Renal cortex interstitium (tissue), 11 donors: ENCODE measurements at regions not wholly inside any gene's neighbourhood (a gene's known extent, or its start where the extent isn't known, plus 50 kb on each side); places are given as distances from the start of the nearest gene placed in this dataset.

Experiments used
- DNase-seq, 11 donors: peaks; one replicate each; pipeline ENCODE4 v3.0.0-alpha.2; 2013; ENCODE audit warnings: low read depth in 9 of 11, low spot score in 4 of 11; ENCODE audit errors: extremely low read depth in 1 of 11

DNA sequence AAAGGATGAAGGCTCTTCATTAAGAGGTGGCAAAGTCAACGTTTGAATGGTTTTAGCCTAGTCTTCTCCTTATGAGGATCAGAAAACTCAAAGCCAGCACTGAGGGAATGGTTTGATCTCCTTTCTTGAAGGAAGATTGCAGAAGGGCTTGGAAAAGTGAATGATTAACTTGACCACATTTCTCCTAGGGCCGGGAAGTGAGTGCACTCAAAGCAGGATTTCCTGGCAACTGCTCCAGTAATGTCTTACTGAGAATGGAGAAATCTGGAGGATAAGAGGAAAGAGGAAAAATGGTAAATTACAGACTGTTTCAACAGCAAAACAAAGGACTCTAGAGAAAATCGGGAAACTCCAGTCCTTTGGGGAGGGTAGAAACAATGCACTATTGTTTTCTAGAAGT is 189.0 kb upstream of the FOXA2 start:
- no peak for DNase-seq

DNA sequence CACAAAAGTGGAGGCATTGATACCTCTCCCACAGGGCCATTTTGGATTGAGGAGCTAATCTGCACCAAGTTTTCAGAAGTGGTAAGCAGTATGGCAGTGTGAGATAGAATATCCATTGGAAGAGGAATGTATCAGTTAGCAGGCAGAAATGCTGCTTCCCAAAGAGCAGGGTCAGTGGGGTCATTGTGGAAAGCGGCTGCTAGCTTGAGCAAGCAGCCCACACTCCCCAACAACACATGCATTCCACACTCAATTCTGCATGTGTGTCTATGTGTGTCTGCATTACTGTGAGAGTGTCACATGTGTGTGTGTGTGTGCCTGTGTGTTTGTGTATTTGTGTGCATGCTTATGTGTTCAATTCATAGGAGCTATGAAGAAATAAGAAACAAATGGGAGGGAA is 190.9 kb upstream of the FOXA2 start:
- no peak for DNase-seq

DNA sequence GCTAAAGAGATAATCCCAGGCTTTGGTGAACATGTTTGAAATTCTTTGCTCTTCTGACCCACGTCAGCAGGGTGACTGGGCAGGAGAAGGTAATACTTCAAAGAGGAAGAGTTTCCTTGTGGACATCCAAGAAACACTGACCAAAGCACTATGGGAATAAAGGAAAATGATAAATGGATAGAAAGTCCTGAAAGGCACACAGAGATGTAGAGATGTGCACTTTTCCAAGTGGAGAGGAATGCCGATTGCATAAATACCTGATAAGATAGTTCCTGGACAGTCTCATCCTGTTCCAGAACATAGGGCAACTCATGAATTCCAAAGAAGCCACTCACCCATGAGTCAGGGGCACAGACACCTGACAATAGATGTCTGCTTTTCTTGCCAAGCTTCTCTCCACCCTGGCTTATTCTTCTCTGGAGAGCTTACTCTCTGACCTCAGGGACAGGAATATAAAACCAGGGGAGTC is 191.3 kb upstream of the FOXA2 start:
- DNase-seq: no peak

DNA sequence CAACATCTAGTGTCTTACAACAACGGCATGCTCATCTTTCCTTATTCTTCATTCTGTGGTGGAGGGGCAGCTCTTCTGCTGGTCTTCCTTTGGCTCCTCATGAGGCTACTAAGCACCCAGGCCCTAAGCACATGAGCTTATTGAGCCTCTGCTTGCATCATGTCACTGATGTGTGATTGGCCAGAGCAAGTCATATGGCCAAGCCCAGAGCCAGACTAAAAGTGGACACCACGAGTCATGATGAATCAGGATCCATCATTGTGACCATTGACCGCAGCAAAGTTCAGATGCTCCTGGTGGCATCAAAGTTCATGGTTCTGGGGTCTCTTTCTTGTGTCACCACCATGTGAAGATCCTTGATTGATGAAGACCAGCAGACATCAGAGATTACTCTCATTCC is 192.0 kb upstream of the FOXA2 start:
- DNase-seq: no peak

DNA sequence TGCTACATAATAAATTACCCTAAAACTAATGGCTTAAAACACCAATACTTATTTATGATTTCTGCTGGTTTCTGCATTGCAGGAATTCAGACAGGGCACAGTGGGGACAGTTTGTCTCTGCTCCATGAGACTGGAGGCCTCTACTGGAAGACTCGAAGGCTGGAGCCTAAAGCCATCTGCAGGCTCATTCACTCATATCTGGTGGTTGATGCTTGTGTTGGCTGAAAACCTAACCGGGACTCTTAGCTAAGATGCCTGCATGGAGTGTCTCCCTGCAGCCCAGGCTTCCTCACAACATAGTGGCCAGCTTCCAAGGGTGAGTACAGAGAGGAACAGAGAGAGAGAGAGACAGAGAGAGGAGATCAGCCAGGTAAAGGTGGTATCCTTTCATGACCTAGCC is 195.5 kb upstream of the FOXA2 start:
- no peak for DNase-seq

DNA sequence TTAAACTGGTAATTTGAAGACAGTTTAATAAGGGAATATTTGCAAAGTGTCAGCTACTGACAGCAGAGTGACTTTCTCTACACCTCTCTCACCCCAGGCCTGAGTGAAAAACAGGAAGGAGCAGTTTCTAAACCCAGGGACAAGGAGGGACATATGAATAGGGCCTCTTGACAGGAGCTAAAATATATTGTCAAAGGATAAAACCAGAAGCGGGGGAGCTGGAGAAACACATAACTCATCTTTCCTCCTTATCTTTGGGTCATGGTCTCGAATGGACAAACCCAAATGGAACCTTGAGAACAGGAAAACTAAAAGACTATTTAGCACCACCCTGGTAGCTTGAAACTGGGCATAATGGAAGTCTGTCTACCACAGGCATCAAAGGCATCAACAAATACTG is 197.5 kb upstream of the FOXA2 start:
- DNase-seq: no peak

DNA sequence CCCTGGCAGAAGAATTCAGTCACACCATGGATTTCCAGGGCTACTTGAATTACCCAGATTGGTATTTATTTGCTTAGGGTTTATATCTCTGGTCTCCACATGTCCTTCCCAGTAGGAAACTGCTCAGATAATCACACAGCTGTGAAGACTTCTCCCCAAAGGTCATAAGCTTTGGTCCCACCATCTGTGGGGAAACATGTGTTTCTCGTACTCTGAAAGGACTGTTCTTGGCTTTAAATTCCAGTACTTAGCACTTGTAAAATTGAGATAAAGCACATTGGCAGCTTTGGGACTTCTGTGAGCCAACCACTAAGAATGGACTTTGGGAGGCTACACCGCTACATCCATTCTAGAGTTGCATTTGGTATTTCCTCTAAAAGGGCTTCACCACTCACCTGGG is 205.3 kb upstream of the FOXA2 start:
- DNase-seq: peak in 9 of 11 donors; percentile 26 to 63 (median 41)

DNA sequence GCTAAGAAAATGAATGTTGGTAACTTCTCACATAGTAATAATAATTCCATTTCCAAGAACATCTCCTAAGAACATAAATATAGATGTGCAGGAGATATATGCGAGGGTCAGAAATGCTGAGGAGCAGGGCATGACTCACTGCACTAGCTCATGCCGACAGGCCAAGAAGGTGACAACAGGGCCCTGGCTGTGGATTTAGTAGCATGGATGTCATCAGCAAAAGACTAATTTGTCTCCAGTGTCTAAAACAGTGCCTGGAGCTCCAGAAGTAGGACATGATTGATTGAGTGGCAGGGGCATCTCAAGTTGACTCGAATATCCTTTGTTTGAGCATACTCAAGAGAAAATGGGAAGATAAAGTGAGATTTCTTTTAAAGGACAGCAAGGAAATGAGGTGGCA is 207.0 kb upstream of the FOXA2 start:
- DNase-seq: no peak

DNA sequence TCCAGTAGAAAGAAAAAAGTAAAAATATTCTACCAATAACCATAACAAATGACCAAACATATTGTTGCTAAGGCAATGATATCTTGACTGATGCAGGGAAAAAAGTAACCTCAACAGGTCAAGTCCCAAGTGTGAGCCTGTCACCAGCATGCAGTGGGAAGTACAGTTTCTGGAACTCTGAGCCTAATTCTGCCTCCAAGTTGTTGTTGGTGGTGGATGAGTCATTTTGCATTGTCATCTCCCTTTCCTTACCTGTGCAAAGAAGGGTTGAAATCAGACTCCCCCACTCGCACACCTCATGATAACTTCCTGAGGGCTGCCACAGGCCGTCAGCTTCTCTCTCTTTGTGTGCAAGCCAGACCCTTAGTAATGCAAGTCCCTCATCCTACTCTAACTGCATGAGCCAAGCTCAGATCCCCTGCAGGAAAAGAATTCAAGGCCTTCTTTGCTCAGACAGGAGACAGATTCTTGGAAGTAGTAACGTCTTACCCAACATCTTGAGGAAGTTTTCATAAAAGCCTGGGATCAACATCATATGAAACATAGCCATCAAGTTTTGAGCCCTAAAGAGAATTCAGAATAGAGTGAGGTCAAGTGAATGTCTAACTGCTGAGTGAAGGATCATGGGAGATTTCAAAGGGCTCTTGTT is 207.6 kb upstream of the FOXA2 start:
- DNase-seq: no peak

DNA sequence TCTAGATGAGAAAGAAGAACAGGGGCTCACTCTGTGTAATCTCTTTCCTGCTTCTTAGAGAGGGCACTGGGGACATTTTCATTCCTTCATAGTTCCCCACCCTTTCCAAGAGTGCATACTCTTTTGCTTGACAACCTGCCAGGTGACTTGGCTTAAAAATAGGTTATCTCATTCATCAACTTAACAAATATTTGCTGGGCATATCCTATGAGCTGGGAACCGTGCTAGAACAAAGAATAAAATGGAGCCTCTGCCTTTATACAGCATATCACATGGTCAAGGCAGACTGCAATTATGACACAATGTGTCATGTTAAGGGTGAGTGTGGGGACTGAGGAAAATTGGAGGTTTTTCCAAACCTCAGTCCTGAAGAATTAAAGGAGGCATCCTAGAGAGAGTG is 209.8 kb upstream of the FOXA2 start:
- no peak for DNase-seq

DNA sequence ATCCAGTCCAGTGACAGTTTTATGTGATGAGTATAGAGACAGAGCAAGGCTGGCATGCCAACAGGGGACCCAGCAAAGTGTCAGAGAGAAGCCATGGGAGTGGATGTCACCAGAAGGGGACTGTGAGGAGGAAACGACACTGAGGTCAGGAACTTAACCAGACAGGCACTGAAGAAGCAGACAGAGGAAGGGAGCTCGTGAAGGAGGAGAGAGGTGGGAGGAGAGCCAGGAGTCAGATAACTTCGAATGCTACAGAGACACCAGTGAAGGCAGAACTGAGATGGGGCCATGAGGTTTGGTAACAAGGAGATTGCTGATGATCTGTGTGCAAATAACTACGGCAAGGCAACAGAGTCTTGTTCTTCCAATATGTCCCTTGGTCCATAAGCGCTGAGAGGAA is 211.1 kb upstream of the FOXA2 start:
- no peak for DNase-seq

DNA sequence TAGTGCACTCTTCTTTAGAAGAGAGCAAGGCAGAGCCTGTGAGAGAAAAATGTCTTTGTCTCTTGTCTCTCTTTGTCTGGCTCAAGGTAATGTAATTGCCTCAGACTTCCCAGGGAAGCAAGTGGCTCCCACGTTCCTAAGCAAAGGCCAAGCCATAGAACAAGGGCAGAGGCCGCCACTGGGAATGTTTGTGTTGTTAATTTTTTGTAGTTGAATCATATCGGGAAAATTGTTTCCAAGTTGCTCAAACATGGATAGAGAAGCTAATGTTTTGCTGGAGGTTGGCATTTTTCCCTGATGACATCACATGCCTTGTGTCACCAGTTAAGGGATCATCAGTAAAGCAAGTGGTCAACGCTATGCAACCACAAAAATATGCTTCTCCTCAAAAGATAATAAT is 211.5 kb upstream of the FOXA2 start:
- DNase-seq: no peak

DNA sequence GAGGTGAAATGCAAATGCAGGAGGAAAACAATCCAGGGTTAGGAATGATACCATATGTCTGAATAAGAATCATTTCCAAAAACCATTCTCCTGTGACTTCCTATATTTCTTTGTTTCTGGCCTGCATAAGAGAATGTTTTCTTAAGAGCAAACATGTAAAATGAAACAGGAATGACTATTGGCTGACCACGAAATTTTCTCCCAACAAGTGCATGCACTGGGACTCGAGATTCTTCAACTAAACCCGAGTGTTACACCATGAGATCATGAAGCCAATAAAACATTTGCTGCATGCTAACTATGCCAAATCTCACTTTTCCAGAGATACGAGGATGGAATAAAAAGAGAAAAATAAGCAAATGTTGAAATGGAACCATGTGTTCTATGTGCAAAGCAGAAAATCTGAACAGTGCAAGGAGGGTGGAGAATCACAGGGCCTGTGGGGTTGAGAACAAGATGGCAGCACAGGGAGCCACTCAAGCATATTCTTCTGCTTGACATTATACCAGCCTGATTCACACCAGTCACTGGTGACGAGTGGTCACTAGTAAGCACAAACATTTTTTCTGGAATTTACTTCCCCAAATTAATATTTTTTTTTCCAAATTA is 212.2 kb upstream of the FOXA2 start:
- no peak for DNase-seq

DNA sequence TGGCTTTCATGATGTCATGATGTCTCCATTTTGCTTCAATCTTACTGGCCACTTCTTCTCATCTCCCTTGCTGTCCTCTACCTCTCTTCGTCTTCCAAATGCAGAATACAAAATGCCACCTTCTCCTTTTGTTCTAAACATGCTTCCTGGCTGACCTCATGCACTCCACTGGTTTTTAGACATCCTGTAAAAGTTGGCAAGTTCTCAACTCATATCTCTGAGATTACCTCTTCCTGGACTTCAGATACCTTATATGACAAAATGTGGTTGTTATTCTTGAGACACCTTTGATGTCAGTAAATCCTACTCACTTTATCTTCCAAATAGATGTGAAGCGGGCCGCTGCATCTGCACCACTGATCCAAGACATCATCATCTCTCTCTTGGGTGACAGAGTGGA is 212.7 kb upstream of the FOXA2 start:
- DNase-seq: no peak

DNA sequence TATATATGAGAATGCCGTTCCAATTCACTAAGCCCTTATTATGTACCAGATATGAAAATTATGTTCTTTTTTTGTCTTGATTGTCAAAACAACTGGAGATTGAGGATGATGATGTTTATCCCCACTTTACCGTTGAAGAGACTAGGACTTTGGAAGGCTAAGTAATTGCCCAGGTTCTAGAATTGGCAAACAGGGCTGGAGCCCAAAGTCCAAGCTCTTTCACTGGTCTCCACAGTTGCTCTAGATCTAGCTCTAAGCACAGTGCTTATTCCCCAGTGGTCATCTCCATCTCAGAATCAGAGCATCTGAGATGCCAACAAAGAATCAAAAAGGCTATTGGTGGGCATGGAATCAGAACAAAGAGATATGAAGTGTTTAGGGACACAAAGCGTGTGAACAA is 215.3 kb upstream of the FOXA2 start:
- no peak for DNase-seq

DNA sequence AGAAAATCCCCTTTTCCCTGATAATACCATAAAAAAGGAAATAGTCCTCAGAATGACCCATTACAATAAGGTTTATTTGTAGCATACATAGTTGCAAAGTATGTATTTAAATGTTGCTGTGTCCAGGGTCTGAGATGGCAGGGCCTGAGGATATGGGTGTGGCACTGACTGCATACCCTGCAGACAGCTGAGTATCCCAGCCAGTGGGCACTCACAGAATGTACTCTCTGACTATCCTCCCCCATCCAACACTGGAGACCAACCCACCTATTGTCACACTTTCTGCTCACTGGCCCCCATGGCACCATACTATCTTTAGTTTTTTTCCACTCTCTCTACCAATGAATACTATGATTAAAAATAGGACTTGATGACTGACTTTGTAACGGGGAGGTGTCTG is 215.8 kb upstream of the FOXA2 start:
- no peak for DNase-seq

DNA sequence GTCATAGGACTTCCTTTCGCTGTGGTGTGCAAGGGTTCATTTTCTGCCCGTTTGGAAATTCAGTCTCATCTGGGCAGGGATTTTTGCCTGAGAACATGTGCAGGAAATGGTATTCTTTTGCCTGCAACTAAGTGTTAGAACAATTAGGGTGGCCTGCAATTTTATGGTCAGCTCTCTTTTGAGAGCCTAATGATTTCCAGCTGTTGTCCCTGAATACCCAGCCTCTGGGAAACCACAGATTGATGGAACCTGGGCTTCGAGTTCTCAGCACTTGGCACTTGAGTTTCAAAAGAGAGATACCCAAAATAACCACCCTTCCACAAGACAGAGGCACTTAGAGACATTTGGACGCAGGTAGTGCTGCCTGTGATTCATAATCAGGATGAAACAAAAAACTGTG is 217.2 kb upstream of the FOXA2 start:
- DNase-seq: no peak

DNA sequence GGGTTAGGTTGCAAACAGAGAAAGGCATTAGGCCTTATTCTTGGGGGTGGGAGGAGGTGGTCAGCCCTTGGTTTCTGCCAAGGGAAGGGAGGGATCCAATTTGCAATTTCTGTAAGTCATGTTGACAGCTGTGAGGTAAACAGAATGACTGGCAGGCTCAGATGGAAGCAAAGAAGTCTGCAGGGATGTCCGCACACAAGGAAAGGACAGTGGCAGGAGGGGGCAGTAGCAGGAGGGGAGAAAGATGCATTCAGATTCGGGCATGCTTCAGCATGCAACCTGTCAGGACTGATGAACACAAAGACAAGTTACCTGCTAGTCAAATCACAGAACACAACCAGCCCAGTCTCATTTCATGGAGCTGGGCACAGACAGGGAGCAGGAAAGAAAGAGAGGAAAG is 217.9 kb upstream of the FOXA2 start:
- no peak for DNase-seq

DNA sequence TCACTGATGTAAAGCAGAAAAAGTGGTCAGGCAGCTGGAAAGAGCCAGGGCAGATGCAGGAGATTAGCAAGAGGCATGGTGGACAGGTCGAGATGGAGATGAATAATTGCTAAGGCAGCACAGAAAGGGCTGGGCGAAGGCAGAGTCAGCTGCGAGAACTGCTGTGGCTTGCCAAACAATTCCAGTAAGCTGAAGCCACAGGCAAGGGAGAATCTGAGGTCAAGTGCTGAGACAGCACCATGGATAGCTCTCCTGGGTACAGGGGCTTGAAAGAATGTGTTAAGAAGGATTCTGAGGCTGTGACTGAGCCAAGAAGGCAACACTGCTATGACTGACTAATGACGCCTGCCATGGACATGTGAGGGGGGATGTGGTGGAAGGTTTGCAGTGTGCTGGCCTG is 220.8 kb upstream of the FOXA2 start:
- DNase-seq: peak in 1 of 11 donors; percentile 43

DNA sequence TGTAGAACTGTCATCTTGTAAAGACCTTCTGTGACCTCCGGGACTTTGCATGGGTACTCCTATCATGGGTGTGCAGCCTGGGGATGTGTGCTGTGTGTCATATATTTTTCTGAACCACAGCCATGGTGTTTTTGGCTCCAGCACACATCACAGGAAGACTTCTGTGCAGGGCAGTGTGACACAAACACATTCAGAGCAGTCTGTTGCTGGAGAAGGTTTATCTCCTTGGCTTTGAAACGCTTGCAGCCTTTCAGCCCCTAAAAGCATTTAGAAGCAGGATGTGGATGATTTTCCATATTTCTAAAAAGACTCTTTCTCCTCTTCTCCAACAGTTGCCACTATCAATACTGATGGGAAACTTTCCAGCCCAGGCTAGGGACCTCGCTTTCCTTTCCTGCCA is 221.6 kb upstream of the FOXA2 start:
- DNase-seq: no peak

DNA sequence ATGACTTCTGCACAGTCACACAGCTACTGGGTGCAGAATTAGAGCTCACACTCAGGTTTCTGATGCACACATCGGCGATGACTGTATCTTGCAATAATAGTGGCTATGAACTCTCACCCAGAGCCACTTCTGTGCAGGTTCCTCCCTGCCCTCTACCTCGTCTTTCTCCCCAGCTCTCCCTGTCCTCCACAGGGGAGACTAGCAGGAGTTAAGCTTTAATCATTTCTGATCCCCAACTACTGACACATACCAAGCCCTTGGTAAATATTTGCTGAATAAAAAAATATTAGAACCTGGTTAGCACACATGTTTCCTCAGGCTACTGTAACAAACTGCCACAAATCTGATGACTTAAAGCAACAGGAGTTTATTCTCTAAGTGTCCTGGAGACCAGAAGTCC is 222.7 kb upstream of the FOXA2 start:
- DNase-seq: no peak
